ENCODE measurements at regions not wholly inside any gene's neighbourhood (a gene's known extent, or its start where the extent isn't known, plus 50 kb on each side); places are given as distances from the start of the nearest gene placed in this dataset.

DNA sequence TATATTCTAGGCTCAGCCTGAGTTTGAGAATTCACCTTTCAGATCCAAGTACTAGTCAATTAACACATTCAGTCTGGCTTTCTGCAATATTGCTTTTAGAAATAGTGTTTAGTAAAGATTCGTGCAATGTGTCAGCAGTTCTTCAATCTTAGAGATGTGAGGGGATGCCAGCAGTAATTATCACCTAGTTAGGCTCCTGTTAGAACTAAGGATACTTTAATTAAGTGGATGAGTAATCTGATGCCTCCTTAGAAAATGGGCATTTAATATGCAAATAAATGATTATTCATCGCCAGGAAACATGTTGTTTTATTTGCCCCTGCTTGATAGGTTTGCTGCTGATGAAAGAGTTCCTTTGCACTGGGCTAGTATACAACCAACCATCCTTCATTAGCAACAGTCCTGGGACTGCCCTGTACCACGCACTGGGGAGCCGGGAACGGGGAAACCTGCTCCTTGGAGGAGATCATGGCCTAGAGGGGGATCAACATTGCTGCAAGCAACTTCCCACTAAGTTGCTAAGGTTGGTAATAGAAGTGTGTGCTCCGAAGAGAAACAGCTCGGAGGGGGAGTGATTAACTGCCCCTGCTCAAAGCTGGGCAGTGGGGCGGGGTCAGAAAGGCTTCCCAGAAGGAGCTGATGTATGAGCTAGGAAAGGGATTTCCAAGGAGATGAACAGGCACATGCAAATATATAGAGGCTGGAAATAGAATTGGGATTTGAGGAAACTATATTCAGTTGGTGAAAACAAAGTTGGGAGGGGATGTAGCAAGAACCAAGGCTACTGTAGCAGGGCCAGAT is 231.8 kb downstream of the DRD1 start:
- H3K9me3 ChIP-seq = no peaks in the 10 kb centered on the region
- no peak overlapping the region for H3K27ac ChIP-seq

DNA sequence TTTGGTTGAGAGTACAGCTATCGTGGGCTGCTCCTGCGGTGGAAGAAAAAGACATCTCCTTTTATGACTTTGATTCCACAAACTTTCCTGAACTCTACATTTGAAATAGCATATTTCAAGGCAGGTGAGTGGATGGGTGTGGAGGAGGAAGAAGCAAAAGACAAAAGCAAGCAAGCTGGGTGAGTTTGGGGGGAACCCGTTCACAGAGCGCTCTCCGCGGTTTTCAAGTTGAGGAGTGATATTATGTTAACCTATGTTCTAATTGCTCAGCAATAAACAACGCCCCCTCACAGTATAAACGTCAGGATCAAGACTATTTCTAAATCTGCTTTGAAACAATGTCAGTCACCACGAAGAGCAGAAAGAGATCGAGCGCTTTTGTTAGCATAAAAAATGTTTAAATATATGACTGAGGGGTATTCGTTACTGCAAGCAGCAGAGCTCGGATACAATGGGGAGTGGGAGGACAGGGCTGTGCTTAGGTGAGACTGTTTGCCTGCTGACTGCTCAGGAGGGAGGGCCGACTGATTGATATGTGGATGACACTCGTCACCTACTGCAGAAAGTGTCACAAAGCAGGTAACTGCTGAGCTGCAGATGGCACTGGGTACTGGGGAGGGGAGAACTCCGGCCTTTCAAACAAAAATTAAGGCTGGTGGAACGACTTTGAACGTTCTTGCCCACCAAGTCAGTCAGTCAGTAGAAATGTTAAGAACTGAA is 236.5 kb downstream of the DRD1 start:
- no peak for DNase-seq (ENCODE audit: low spot score)
- TF ChIP-seq, protein P1, sequence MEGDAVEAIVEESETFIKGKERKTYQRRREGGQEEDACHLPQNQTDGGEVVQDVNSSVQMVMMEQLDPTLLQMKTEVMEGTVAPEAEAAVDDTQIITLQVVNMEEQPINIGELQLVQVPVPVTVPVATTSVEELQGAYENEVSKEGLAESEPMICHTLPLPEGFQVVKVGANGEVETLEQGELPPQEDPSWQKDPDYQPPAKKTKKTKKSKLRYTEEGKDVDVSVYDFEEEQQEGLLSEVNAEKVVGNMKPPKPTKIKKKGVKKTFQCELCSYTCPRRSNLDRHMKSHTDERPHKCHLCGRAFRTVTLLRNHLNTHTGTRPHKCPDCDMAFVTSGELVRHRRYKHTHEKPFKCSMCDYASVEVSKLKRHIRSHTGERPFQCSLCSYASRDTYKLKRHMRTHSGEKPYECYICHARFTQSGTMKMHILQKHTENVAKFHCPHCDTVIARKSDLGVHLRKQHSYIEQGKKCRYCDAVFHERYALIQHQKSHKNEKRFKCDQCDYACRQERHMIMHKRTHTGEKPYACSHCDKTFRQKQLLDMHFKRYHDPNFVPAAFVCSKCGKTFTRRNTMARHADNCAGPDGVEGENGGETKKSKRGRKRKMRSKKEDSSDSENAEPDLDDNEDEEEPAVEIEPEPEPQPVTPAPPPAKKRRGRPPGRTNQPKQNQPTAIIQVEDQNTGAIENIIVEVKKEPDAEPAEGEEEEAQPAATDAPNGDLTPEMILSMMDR (IDR thresholded peaks at IDR 0.05) = no peak
- H3K27ac ChIP-seq = no peak overlapping the region

More for the DNA sequence above, 231.8 kb downstream of the DRD1 start:
- Histone ChIP-seq H3K4me3 (no peak overlapping the region), H3K36me3 (no peaks in the 10 kb centered on the region), H3K4me1 (ENCODE audit: control insufficient read depth in 1 of 2, low read depth in 2 of 2) (peaks cover 19 to 42% of the 10 kb centered on the region in 2 donors), H3K27me3 (replicated peaks; ENCODE audit: insufficient read depth) (no peaks in the 10 kb centered on the region)
- ATAC-seq (ENCODE audit: insufficient number of reproducible peaks, low FRiP score, low read depth) (no peak), DNase-seq (ENCODE audit: low spot score) (no peak)
- TF ChIP-seq, protein P1 (IDR thresholded peaks at IDR 0.05) = no peak

DNA sequence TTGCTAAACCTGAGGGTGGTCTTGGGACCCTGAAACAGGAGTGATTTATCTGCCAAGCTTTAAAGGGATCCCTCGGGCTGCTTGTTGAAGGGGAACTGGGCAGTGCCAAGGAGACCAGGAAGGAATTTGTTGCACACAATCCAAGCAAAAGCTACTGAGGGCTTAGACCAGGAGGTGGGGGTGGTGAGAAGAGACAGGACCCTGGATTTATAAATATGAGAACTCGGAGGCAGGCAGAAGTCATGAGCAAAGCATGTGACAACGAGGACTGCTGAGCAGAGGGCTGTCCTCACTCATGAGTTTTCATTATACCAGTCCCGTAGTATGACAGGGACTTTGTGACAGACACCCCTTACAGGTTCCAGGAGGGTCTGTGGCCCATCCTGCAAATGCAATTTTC is 237.3 kb downstream of the DRD1 start:
- no peak overlapping the region for H3K27ac ChIP-seq
- H3K4me3 ChIP-seq = no peak overlapping the region
- H3K36me3 ChIP-seq = no peaks in the 10 kb centered on the region
- H3K9me3 ChIP-seq = no peaks in the 10 kb centered on the region
- DNase-seq (ENCODE audit: low spot score) (no peak), ATAC-seq (ENCODE audit: insufficient number of reproducible peaks, low FRiP score, low read depth) (peak; percentile 28)
- TF ChIP-seq, protein P1 (IDR thresholded peaks at IDR 0.05) = peak; percentile 16
- H3K4me1 ChIP-seq (ENCODE audit: control insufficient read depth in 1 of 2, low read depth in 2 of 2) = peaks cover 2 to 25% of the 10 kb centered on the region in 2 donors
- no peaks in the 10 kb centered on the region for H3K27me3 ChIP-seq (replicated peaks; ENCODE audit: insufficient read depth)

More for the DNA sequence above, 236.5 kb downstream of the DRD1 start:
- Histone ChIP-seq H3K27me3 (replicated peaks; ENCODE audit: insufficient read depth) (no peaks in the 10 kb centered on the region), H3K4me3 (no peak overlapping the region), H3K36me3 (no peaks in the 10 kb centered on the region), H3K9me3 (no peaks in the 10 kb centered on the region), H3K4me1 (ENCODE audit: control insufficient read depth in 1 of 2, low read depth in 2 of 2) (peaks cover 2 to 22% of the 10 kb centered on the region in 2 donors)
- ATAC-seq (ENCODE audit: insufficient number of reproducible peaks, low FRiP score, low read depth) = no peak

DNA sequence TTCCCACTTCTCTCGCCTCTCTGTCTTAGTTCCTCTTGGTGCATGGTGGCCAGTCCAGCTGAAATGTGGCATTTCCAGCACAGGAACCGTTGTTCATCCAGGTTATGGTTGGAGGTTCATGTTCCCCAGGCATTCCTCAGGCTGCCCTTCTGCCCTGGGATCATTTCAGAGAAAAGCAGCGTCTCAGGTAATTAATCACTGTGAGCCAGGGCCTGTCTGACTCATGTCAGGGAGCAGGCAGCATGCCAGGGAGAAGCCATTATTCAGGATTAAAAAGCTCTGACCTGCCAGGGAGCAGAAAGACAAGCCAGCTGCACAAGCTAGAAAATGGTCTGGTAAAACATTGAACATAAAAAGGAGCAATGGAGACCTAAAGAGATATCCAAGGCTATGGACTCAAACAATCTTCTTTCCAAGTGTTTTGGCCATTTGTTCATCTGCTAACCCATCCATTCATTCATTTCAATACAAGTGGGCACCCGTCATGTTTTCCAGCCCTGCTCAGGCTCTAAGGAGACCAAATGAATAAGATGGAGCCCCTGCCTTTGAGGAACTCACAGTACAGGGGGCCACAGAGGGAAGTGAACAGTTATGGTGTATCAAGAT is 241.4 kb downstream of the DRD1 start:
- Histone ChIP-seq H3K9me3 (no peaks in the 10 kb centered on the region), H3K27me3 (replicated peaks; ENCODE audit: insufficient read depth) (no peaks in the 10 kb centered on the region), H3K36me3 (no peaks in the 10 kb centered on the region), H3K4me1 (ENCODE audit: control insufficient read depth in 1 of 2, low read depth in 2 of 2) (peaks cover 2 to 23% of the 10 kb centered on the region in 2 donors), H3K4me3 (no peak overlapping the region), H3K27ac (no peak overlapping the region)
- no peak for ATAC-seq (ENCODE audit: insufficient number of reproducible peaks, low FRiP score, low read depth)
- no peak for DNase-seq (ENCODE audit: low spot score)
- TF ChIP-seq, protein P1 (IDR thresholded peaks at IDR 0.05) = no peak

DNA sequence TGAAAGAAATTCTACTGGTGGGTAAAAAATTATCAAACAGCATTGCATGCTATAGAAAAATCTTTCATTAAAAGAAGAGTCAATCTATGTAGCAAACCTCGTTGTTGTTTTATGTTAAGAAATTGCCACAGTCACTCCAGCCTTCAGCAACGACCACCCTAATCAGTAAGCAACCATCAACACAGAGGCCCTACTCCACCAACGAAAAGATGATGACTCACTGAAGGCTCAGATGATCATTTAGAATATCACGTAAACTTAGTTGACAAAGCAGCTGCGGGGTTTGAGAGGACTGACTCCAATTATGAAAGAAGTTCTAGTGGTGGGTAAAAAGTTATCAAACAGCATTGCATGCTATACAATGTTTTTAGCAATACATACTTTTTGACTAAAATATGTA is 242.6 kb downstream of the DRD1 start:
- Histone ChIP-seq H3K27me3 (replicated peaks; ENCODE audit: insufficient read depth) (no peaks in the 10 kb centered on the region), H3K36me3 (no peaks in the 10 kb centered on the region), H3K9me3 (no peaks in the 10 kb centered on the region), H3K27ac (no peak overlapping the region), H3K4me3 (no peak overlapping the region), H3K4me1 (ENCODE audit: control insufficient read depth in 1 of 2, low read depth in 2 of 2) (peaks cover 0 to 11% of the 10 kb centered on the region in 2 donors)
- TF ChIP-seq, protein P1 (IDR thresholded peaks at IDR 0.05) = no peak
- ATAC-seq (ENCODE audit: insufficient number of reproducible peaks, low FRiP score, low read depth) (no peak), DNase-seq (ENCODE audit: low spot score) (no peak)

All from thoracic aorta (tissue), 2 donors.